IPS-18c (cell line): ENCODE measurements at regions not wholly inside any gene's neighbourhood (a gene's known extent, or its start where the extent isn't known, plus 50 kb on each side); places are given as distances from the start of the nearest gene placed in this dataset.

Experiments used
- H3K4me3 ChIP-seq: 2 replicates; pipeline ENCODE4 v1.7.0; 2013; ENCODE audit warnings: low read depth, mild to moderate bottlenecking, low read length, moderate library complexity; ENCODE audit not compliant: insufficient read depth
- H3K9me3 ChIP-seq: one replicate; pipeline ENCODE4 v1.6.1; 2013; ENCODE audit warnings: mild to moderate bottlenecking, low read length, moderate library complexity; ENCODE audit not compliant: control insufficient read depth, insufficient read depth

DNA sequence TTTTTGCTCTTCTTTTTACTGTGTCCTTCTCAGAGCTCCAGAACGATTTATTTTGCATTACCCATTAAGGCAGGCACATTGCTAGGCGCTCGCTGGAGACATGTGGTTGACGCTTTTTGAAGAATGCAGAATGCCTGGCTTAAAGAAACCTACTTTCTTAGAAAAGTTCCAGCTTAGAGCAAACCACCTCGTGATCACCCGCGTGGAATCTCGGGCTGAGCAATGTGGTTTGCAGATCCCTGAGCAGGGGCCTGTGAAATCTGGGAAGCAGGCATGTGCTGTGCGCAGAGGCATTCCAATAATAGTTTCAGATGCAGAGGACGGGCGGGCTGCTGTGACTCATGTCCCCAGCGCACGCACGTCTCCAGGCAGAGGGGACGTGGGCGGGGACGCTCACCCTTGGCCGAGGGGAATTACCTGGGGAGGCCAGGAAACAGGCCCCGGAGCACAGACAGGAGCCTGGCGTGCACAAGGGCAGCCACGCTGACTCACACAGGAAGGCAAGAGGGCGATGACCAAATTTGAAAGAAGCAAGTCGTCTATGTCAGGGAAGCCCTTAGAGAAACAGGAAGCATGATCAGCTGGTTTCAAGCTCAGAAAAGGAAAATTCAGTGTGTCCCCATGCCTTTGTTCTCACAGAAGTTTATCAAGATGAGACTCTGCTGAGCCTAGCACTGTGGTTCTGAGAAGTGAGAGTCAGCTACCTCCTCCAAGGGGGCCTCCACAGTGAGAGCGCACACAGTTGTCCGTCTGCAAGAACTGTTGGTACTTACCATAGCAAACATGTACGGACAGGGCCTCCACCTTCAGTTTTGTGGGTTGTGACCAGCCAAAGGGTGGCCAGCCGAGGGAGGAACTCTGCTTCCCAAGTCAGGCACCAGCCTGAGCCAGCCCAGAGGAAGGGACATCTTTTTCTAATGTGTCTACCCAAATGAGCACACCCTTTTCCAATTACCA lies 218.6 kb downstream of the PIK3R1 start:
- H3K9me3 ChIP-seq: no peaks in the 10 kb centered on the region
- H3K4me3 ChIP-seq: no peak overlapping the region

DNA sequence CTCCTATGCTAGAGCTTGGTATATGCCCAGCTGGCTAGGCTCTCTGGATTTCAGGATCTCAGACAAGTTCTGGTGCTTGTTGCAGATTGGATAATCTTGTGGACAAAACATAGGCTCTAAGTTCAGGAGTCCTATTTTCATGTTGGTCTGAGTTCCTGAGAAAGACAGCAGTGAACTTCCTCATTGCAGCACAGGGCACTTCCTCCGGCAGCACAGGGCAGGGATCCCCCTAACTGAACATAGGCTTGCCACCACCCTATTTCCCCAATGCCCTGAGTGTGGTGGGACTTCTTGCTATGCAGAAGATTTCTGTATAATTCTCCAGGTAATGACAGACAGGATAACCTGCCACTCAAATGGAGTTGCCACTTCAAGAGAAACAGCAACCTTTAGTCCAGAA lies 220.1 kb downstream of the PIK3R1 start:
- Histone ChIP-seq H3K4me3 (no peak overlapping the region), H3K9me3 (no peaks in the 10 kb centered on the region)

DNA sequence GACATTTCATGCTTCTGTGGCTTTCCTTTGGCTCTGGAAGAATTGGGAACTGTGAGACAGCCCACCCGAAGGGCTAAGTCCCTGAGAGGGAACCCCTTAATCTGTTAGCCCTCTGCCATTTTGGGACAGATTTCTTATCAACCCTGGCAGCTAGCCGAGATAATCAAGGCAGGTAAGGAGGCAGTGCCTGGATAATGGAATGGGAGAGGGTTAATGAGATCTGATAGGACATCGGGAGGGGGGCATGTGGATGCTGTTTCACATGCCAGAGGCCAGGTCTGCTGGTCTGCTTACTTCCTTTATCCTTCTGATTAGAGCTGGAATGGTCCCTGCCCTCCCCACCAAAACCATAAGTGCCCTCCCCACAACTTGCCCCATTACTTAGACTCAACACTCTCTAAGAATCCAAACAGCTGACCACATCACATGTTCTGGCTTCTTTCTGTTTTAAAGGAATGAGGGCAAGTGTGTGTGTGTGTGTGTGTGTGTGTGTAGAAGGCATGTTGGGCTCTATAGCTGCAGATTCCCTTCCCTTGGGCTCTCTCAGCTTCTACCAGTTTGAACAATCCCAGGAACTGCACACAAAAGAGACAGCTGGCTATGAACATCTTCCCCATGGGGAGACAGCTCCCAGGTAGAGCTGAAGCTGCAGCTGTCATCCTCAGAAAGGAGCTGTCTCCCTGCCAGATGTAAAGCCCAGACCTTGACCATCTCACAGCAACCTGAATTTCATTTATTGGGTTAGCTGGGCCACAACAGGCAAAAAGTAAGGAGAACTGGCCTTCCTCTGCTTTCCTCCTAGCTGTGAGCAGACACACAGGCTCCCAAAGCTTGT lies 221.3 kb downstream of the PIK3R1 start:
- H3K9me3 ChIP-seq: no peaks in the 10 kb centered on the region
- no peak overlapping the region for H3K4me3 ChIP-seq

DNA sequence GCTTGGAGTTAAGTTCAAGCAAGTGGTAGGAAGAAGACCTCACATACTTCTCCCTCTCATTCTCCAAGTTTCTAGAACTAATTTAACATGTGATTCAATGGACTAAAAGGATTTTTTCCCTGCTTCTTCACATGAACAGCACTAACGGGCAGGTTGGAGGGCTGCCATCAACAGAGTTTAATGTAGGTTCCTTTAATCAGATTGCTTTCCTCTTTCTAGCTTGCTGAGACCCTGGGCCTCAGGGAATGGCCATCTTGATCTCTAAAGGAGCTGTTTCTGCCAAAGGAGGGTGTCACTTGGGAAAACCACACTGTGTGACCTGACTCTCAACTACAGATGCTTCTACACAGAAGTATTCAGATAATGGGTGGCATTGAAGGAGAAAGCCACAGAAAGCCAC lies 223.3 kb downstream of the PIK3R1 start:
- no peak overlapping the region for H3K4me3 ChIP-seq
- H3K9me3 ChIP-seq: no peaks in the 10 kb centered on the region

DNA sequence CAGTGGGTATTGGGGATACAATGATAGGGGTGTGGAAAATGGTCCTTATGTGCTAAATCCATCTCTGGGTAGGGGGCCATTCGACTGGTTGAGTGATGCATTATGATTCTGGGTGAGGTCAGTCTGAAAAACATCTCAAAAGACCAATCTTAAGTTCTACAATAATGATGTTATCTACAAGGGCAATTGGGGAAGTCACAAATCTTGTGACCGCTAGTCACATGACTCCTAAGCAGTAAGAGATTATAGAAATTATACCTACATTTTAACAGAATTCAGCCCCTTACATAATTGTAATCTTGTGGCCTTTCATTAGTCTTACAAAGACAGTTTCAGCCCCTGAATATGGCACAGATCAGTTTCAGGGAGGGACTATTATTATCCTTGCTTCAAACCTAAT lies 224.7 kb downstream of the PIK3R1 start:
- Histone ChIP-seq H3K4me3 (no peak overlapping the region), H3K9me3 (no peaks in the 10 kb centered on the region)

DNA sequence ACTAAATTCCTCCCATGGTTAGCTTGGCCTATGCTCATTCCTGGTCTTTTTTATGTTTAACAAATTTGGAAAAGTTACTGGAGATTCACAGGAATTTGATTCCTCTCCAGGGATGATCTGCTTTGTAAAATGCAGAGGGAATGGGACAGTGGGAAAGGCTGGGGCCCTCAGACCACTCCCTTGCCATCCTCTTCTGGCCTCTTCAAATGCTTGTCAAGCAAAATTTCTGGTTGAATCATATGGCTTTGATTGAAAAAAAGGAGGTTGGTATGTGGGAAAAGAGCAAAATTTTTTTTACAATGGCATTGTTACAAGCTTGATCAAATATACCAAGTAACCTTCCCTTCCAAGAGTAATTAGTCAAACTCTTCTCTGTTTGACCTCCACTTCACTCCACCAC lies 225.1 kb downstream of the PIK3R1 start:
- H3K9me3 ChIP-seq: no peaks in the 10 kb centered on the region
- no peak overlapping the region for H3K4me3 ChIP-seq

DNA sequence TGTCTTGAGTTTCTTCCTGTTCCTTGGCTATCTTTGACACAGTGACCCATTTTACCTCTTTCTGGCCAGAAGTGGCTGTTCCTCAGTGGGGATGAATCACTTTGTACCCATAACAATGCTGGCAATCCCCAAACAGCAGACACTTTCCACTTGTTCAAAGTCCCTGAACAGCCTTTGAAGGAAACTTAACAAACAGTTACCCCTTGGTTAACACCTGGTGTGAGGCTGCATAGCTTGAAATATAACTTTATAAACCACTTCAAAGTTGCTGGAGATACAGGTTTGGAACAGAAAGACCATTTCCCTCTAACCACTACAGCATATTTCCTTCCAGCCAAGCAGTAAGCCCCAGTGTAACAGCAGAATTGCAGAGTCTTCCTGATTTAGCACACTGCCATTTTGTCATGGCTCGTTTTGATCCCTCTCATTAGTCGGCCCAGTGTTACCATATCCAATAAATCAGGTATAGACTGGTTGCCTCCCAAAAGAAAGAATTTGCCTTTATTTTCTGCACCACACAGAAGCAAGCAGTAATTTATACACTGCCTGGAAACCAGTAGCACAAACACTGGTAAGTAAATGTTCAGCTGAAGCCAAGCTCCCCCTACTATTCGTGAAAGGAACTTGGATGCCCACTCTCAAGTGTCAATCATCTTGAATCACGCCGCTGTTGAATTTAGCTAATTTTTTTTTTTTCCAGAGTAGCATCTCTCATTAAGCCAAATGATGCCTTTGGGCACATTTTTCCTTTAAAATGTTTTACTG lies 225.9 kb downstream of the PIK3R1 start:
- H3K9me3 ChIP-seq: no peaks in the 10 kb centered on the region

DNA sequence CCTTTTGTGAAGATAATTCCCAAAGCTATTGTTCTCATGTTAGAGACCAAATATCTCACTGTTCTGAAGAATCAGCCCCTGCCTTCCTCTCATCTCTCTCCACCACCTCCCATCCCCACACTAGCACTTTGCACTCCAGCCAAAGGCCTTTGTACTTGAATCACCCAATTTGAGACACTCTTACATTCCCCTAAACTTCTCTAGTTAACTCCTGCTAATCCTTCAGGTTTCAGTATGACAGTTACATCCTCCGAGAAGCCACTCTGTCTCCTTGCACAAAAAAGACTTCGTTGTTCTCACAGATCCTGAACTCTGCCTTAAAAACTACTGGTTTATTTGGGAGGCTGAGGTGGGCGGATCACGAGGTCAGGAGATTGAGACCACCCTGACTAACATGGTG lies 227.5 kb downstream of the PIK3R1 start:
- Histone ChIP-seq H3K4me3 (no peak overlapping the region), H3K9me3 (no peaks in the 10 kb centered on the region)

More for the DNA sequence above, 225.9 kb downstream of the PIK3R1 start:
- H3K4me3 ChIP-seq: no peak overlapping the region

DNA sequence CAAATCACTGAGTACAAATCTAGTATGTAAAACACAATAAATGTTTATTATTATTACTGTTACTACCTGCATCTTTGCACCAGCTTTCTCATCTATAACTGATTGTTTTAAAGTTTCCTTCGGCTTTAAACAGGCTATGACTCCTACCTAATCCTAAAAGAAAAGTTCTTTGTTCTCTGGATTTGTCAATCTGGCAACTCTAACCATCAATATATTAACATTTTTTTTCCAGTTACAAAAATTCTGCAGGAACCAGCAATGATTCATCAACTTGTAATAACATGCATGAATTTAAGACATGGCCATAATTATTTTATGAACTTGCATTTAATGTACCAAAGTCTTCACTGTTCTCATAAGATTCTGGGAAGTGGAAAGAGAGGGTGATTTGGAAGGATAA lies 228.5 kb downstream of the PIK3R1 start:
- Histone ChIP-seq H3K4me3 (no peak overlapping the region), H3K9me3 (no peaks in the 10 kb centered on the region)

DNA sequence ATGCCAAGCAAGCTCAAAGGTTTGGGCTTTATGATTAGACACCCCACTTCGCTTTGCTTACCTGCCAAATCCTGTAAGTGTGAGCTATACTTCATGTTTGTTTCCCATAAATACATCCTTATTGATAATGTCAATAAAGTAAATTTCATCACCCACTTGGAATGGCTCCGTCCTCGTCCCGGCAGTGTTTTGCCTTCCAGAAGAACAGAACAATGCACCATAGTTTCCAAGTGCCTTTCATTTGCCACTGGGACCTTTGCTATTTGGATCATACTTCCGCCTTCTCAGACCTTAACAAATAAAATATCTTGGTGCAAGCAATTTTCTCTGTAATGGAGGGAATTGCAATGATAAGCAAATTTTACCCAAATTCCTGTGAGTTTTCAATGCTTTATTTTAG lies 229.3 kb downstream of the PIK3R1 start:
- H3K9me3 ChIP-seq: no peaks in the 10 kb centered on the region
- no peak overlapping the region for H3K4me3 ChIP-seq

DNA sequence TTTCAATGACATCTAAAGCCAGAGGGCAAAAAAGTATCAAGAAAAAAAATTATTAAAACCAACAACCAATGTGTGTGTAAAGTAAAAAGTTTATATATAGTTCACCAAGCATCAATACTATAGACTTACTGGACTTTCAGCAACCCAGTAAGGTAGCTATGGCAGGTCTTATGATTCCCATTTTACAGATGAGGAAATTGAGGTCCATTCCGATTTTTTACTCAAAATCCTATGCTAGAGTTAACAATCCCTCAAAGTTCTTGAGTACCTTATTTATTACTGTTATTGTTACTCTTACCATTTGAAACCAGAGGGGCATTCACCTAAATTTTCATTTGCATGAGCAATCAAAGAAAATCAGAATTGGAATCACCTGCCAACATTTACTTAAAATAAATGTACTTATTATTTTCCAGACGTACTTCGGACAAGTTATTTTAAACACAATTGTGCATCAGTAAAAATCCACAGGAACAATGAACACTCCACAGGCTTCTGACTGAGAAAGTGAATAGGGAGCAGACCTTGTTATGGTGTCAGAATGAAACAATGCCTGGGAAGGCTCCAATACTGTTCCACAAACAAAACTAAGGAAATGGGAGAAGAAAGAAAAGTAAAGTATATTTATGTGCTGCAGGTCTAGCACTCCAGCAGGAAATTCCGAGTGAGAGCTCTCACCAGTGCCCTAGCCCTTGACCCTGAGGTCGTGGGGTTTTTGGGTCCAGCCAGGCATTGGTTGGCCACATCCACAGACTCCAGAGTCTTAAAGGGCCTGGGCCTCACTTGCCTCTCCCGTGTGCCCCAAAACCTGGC lies 229.9 kb downstream of the PIK3R1 start:
- H3K4me3 ChIP-seq: no peak overlapping the region
- H3K9me3 ChIP-seq: no peaks in the 10 kb centered on the region

DNA sequence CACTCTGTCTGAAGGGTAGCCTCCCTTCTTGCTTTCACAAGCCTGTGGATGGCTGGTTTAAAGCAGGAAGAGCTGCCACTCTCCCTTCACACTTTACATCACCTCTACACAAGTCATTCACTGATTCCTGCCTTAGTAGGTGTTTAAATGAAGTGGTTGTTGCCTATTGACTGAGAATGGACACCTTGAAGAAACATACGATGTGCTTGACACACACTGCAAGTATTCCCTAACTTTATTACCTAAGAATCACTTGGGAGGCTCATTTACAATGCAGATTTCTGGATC lies 230.5 kb downstream of the PIK3R1 start:
- no peak overlapping the region for H3K4me3 ChIP-seq
- no peaks in the 10 kb centered on the region for H3K9me3 ChIP-seq

DNA sequence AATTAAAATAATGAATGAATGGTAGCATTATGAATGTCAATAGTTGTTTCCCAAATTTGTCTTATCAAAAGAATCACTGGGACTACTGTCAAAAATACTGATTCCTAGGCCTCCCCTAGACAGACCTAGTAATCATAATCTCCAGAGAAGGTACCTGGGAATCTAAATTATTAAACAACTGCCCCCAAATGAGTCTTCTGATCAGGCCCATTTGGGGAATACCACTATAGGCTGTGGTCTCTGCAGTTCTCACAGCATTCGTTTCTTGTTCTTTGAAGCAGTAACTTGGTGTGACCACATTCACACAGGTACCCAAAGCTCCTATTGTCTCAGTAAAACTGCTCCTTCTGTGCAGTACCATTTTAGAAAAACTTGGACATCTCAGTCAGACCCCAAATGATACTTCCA lies 230.9 kb downstream of the PIK3R1 start:
- H3K9me3 ChIP-seq: no peaks in the 10 kb centered on the region
- no peak overlapping the region for H3K4me3 ChIP-seq

DNA sequence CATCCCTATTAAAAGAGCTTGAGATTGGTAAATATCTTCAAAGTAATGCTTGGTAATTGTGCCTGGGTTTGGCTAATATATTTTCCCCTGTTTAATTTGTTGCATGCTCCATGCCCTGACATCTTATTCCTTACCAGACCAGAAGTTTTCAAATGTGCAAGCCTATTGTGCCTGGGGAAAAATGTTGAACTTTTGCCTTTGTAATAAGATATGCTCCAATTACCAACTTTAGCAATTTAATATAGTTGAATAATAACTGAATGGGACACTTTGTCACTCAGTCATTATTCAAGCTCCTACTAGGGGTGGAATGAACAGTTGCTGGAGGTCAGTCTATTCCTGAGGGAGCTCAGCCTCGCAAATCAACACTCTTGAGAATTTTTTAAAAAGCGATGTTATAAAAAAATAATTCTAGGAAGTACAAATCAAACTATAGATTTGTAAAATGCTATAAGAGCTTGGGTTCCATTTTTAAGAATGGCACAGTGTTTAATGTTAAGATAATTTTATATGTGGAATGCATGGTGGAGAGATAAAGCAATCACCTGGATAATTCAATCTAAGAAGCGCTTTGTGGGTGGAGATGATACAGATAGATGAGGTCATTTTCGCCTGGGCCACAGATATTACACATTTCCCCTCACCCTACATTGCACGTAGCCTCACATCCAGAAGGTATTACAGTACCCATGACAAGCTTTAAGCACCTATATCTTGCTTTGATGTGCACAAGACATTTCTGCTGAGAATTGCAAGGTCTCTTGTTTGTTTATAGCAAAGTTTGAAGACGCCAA lies 231.8 kb downstream of the PIK3R1 start:
- Histone ChIP-seq H3K4me3 (no peak overlapping the region), H3K9me3 (no peaks in the 10 kb centered on the region)

DNA sequence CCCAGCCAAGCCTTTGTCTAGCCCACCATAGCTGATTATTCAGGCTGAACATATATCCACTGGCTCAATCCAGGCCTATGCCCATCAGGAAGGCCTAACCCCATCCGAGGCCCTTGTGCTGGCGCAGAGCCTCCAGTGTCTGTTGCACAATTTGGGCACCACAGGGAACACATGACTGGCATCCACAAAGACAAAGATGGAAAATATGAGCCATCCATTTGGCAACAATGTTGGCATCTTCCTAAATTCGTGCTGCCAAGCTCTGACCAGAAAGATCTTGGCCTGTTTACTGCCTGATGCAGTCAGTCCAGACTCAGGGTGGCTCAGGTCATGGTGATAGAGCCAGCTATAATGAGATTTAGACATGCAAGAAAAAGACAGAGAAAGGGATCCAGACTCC lies 233.8 kb downstream of the PIK3R1 start:
- Histone ChIP-seq H3K9me3 (no peaks in the 10 kb centered on the region), H3K4me3 (no peak overlapping the region)

DNA sequence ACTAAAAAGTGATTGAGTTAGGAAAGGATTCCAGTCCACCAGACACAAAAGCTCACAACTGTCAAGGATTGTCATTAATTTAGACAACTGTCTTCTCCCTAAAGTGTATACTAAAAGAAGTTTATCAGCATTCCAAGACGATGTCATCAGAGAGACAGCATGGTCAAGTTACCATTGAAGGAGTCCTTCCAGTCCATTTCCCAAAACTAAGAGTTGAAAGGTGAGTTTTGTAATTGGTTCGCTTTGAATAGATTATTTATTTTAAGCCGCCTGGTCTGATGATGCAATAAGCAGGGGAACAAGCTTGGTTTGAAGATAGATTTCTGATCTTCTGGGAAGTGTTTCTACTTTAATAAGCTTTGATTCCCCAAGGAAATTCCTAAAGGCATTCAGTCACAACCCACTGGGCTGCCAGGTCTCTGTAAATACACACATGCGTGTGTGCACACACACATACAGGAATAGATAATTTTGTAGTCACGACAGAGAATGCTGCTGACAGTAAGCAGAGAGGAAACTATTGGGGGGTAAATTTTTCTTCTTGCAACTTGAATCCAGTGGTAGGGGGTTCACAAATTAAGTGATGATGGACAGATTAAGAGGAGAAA lies 234.8 kb downstream of the PIK3R1 start:
- Histone ChIP-seq H3K4me3 (no peak overlapping the region), H3K9me3 (no peaks in the 10 kb centered on the region)
